Mammary epithelial cell (primary cell): ENCODE measurements at regions not wholly inside any gene's neighbourhood (a gene's known extent, or its start where the extent isn't known, plus 50 kb on each side); places are given as distances from the start of the nearest gene placed in this dataset.

Experiments
- CTCF ChIP-seq, 2 donors: IDR thresholded peaks in 1 of 2; conservative IDR thresholded peaks in 1 of 2; 2 replicates each; pipeline ENCODE4 v1.5.1; 2011 to 2012; ENCODE audit warnings: inconsistent platforms in 2 of 2, low read length in 2 of 2, mild to moderate bottlenecking in 2 of 2, control low read depth in 1 of 2, low read depth in 1 of 2; ENCODE audit not compliant: insufficient read depth in 1 of 2; ENCODE audit errors: extremely low read depth in 1 of 2
- EZH2 ChIP-seq: IDR thresholded peaks from 2 replicates; pipeline ENCODE4 v1.6.1; 2012; ENCODE audit warnings: low read length, inconsistent platforms, borderline replicate concordance

DNA sequence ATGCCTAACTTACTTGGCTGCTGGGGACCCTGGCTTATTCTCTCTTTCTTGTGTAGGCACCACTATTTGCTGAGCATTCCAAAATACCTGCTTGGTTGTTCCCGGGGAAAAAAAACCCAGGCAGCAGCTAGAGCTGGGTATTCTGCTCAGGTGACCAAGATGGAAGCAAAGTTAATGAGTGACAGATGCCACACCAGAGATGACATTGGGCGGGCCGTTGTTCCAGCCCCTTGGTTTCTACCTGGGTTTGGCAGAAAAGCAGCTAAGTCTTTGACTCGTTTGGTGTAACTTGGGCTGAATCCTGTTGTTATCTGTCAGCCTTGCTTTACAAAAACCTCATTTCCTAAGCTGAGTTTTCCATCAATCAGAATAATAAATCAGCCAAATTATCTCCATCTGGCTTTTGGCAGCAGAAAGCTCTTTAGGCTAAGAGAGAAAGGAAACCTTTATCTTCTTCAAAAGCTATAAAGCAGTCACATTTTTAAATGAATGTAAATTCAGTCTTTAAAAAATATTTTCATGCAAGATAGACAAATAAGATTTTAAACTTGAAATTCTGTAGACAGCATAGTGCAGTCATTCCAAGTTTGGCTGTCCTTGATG lies 202.0 kb upstream of the GMDS start:
- TF ChIP-seq CTCF (conservative IDR thresholded peaks at IDR 0.05 in 1 of 2, IDR thresholded peaks at IDR 0.05 in 1 of 2; ENCODE audit: extremely low read depth in 1 of 2, insufficient read depth in 1 of 2, low read depth in 1 of 2, low read length in 2 of 2): no peak
- TF ChIP-seq EZH2: no peak
